ENCODE measurements at regions not wholly inside any gene's neighbourhood (a gene's known extent, or its start where the extent isn't known, plus 50 kb on each side); places are given as distances from the start of the nearest gene placed in this dataset.

DNA sequence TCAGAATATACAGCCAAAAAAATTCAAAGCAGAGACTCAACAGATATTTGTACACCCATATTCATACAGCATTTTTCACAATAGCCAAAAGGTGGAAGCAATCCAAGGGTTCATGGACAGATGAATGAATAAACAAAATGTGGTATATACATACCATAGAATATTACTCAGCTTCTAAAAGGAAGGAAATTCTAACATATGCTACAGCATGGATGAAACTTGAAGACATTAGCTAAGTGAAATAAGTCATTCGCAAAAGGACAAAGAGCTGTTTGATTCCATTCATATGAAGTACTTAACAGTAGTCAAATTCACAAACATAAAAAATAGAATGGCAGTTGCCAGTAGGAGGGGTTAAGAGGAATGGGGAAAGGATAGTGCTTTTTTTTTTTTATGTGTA, 91.8 kb upstream of the ARID2 start:
- H3K36me3 ChIP-seq (replicated peaks; ENCODE audit: insufficient read depth, low read length): no peaks in the 10 kb centered on the region
- H3F3A ChIP-seq (ENCODE audit: insufficient read depth, low read length): no peaks in the 10 kb centered on the region
- H3K4me3 ChIP-seq (ENCODE audit: low read length): no peak overlapping the region
- no peak overlapping the region for H2AFZ ChIP-seq (ENCODE audit: low read length)
- H3K79me2 ChIP-seq (ENCODE audit: low read length): no peaks in the 10 kb centered on the region
- H3K9me3 ChIP-seq (replicated peaks; ENCODE audit: insufficient read depth, low read length): no peaks in the 10 kb centered on the region
- TF ChIP-seq EZH2phosphoT487 (IDR thresholded peaks at IDR 0.05; ENCODE audit: low read length) (no peak), EZH2 (optimal IDR thresholded peaks at IDR 0.05; ENCODE audit: low read depth, low read length) (no peak)
- TF ChIP-seq, protein P1, sequence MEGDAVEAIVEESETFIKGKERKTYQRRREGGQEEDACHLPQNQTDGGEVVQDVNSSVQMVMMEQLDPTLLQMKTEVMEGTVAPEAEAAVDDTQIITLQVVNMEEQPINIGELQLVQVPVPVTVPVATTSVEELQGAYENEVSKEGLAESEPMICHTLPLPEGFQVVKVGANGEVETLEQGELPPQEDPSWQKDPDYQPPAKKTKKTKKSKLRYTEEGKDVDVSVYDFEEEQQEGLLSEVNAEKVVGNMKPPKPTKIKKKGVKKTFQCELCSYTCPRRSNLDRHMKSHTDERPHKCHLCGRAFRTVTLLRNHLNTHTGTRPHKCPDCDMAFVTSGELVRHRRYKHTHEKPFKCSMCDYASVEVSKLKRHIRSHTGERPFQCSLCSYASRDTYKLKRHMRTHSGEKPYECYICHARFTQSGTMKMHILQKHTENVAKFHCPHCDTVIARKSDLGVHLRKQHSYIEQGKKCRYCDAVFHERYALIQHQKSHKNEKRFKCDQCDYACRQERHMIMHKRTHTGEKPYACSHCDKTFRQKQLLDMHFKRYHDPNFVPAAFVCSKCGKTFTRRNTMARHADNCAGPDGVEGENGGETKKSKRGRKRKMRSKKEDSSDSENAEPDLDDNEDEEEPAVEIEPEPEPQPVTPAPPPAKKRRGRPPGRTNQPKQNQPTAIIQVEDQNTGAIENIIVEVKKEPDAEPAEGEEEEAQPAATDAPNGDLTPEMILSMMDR (IDR thresholded peaks at IDR 0.05; ENCODE audit: low read length): no peak
- H3K9ac ChIP-seq (ENCODE audit: low read length): no peak overlapping the region
- H3K9me2 ChIP-seq (replicated peaks; ENCODE audit: insufficient read depth, low read length): no peaks in the 10 kb centered on the region
- no peaks in the 10 kb centered on the region for H3K27me3 ChIP-seq (replicated peaks; ENCODE audit: insufficient read depth, low read length)
- DNase-seq: no peak
- H3K4me1 ChIP-seq (ENCODE audit: low read length): no peaks in the 10 kb centered on the region
- no peak overlapping the region for H3K27ac ChIP-seq (ENCODE audit: low read length)
- H3K4me2 ChIP-seq (ENCODE audit: low read depth, low read length): no peak overlapping the region
- no peaks in the 10 kb centered on the region for H4K20me1 ChIP-seq (ENCODE audit: insufficient read depth, low read length)

GRCh38 chr12:45638386-45638785, 91.1 kb upstream of the ARID2 start:
- H3K27ac ChIP-seq (ENCODE audit: low read length): no peak overlapping the region
- no peaks in the 10 kb centered on the region for H4K20me1 ChIP-seq (ENCODE audit: insufficient read depth, low read length)
- no peak overlapping the region for H3K9ac ChIP-seq (ENCODE audit: low read length)
- no peak for DNase-seq
- no peaks in the 10 kb centered on the region for H3K27me3 ChIP-seq (replicated peaks; ENCODE audit: insufficient read depth, low read length)
- H3K4me1 ChIP-seq (ENCODE audit: low read length): no peaks in the 10 kb centered on the region
- no peaks in the 10 kb centered on the region for H3K36me3 ChIP-seq (replicated peaks; ENCODE audit: insufficient read depth, low read length)
- no peaks in the 10 kb centered on the region for H3K79me2 ChIP-seq (ENCODE audit: low read length)
- H3K9me3 ChIP-seq (replicated peaks; ENCODE audit: insufficient read depth, low read length): no peaks in the 10 kb centered on the region
- H3K4me2 ChIP-seq (ENCODE audit: low read depth, low read length): no peak overlapping the region
- no peak overlapping the region for H3K4me3 ChIP-seq (ENCODE audit: low read length)
- H3F3A ChIP-seq (ENCODE audit: insufficient read depth, low read length): no peaks in the 10 kb centered on the region
- H3K9me2 ChIP-seq (replicated peaks; ENCODE audit: insufficient read depth, low read length): no peaks in the 10 kb centered on the region
- no peak for TF ChIP-seq EZH2 (optimal IDR thresholded peaks at IDR 0.05; ENCODE audit: low read depth, low read length)
- no peak for TF ChIP-seq EZH2phosphoT487 (IDR thresholded peaks at IDR 0.05; ENCODE audit: low read length)
- TF ChIP-seq, protein P1 (IDR thresholded peaks at IDR 0.05; ENCODE audit: low read length): no peak
- no peak overlapping the region for H2AFZ ChIP-seq (ENCODE audit: low read length)

- H3K27ac ChIP-seq (ENCODE audit: low read length): no peak overlapping the region
- no peaks in the 10 kb centered on the region for H3K9me2 ChIP-seq (replicated peaks; ENCODE audit: insufficient read depth, low read length)
- H3K4me2 ChIP-seq (ENCODE audit: low read depth, low read length): peak overlapping the region; percentile 12; the same call in 1 of the 2 replicates
- H4K20me1 ChIP-seq (ENCODE audit: insufficient read depth, low read length): no peaks in the 10 kb centered on the region
- peak; percentile 37 for DNase-seq
- no peaks in the 10 kb centered on the region for H3K79me2 ChIP-seq (ENCODE audit: low read length)
- H3K27me3 ChIP-seq (replicated peaks; ENCODE audit: insufficient read depth, low read length): no peaks in the 10 kb centered on the region
- TF ChIP-seq EZH2phosphoT487 (IDR thresholded peaks at IDR 0.05; ENCODE audit: low read length): no peak
- TF ChIP-seq EZH2 (optimal IDR thresholded peaks at IDR 0.05; ENCODE audit: low read depth, low read length): no peak
- TF ChIP-seq, protein P1 (IDR thresholded peaks at IDR 0.05; ENCODE audit: low read length): no peak
- H3F3A ChIP-seq (ENCODE audit: insufficient read depth, low read length): no peaks in the 10 kb centered on the region
- peaks cover 14% of the 10 kb centered on the region; the same call in 1 of the 2 replicates for H3K4me1 ChIP-seq (ENCODE audit: low read length)
- peak overlapping the region; percentile 39; the same call in 1 of the 2 replicates for H2AFZ ChIP-seq (ENCODE audit: low read length)
- H3K9me3 ChIP-seq (replicated peaks; ENCODE audit: insufficient read depth, low read length): no peaks in the 10 kb centered on the region
- H3K9ac ChIP-seq (ENCODE audit: low read length): no peak overlapping the region
- no peaks in the 10 kb centered on the region for H3K36me3 ChIP-seq (replicated peaks; ENCODE audit: insufficient read depth, low read length)
- H3K4me3 ChIP-seq (ENCODE audit: low read length): no peak overlapping the region
Measured at GRCh38 chr12:45644541-45644940, 85.0 kb upstream of the ARID2 start.

Measured in MM.1S (cell line).